Smooth muscle cell (in vitro differentiated cells): ENCODE measurements at regions not wholly inside any gene's neighbourhood (a gene's known extent, or its start where the extent isn't known, plus 50 kb on each side); places are given as distances from the start of the nearest gene placed in this dataset.
"Not testable (repeated sequence)": the region's sequence is repeated elsewhere in the genome, so short reads cannot be mapped to it uniquely, and the experiment has no call there.

Experiments used
- DNase-seq: peaks from one replicate; lab custom pipeline; 2025; ENCODE audit not compliant: unreplicated experiment; lab: John Stamatoyannopoulos, UW
- H2AFZ ChIP-seq: fragments of 200-600 bp; sonication (generic); 2 replicates; pipeline ENCODE4 v1.6.0; 2016; ENCODE audit warnings: antibody characterized with exemption, low read depth, mild to moderate bottlenecking
- H3F3A ChIP-seq: fragments of 200-600 bp; sonication (generic); 2 replicates; pipeline ENCODE4 v1.6.0; 2017; ENCODE audit warnings: antibody characterized with exemption, low read depth
- H3K27ac ChIP-seq: fragments of 200-600 bp; sonication (generic); 2 replicates; pipeline ENCODE4 v1.5.1; 2016; ENCODE audit warnings: low read depth, mild to moderate bottlenecking
- H3K27me3 ChIP-seq: fragments of 200-600 bp; sonication (generic); 2 replicates; pipeline ENCODE4 v1.6.1; 2016; ENCODE audit warnings: low read depth, mild to moderate bottlenecking
- H3K36me3 ChIP-seq: fragments of 200-600 bp; sonication (generic); 2 replicates; pipeline ENCODE4 v1.5.1; 2016; ENCODE audit warnings: low read depth
- H3K4me1 ChIP-seq: fragments of 200-600 bp; sonication (generic); 2 replicates; pipeline ENCODE4 v1.5.1; 2016; ENCODE audit warnings: low read depth
- H3K4me2 ChIP-seq: fragments of 200-600 bp; sonication (generic); 2 replicates; pipeline ENCODE4 v1.6.0; 2016; ENCODE audit warnings: mild to moderate bottlenecking
- H3K4me3 ChIP-seq: fragments of 200-600 bp; sonication (generic); 2 replicates; pipeline ENCODE4 v1.5.1; 2016; ENCODE audit warnings: mild to moderate bottlenecking
- H3K79me2 ChIP-seq: fragments of 200-600 bp; sonication (generic); 2 replicates; pipeline ENCODE4 v1.6.0; 2016; ENCODE audit warnings: low read depth, mild to moderate bottlenecking
- H3K9ac ChIP-seq: fragments of 200-600 bp; sonication (generic); 2 replicates; pipeline ENCODE4 v1.6.0; 2016; ENCODE audit warnings: low read depth
- H3K9me3 ChIP-seq: fragments of 200-600 bp; sonication (generic); replicated peaks from 2 replicates; pipeline ENCODE4 v1.5.1; 2016; ENCODE audit warnings: low read depth
- H4K20me1 ChIP-seq: fragments of 200-600 bp; sonication (generic); 2 replicates; pipeline ENCODE4 v1.6.0; 2016; ENCODE audit warnings: low read depth
- CTCF ChIP-seq: fragments of 200-600 bp; sonication (generic); IDR thresholded peaks from 2 replicates; pipeline ENCODE4 v1.5.1; 2017; ENCODE audit warnings: borderline replicate concordance, mild to moderate bottlenecking, antibody characterized with exemption; ENCODE audit not compliant: insufficient read depth, poor library complexity, severe bottlenecking
- WGBS: methylation state at CpG from one replicate; pipeline ENCODE4 v1.1.7; 2016; ENCODE audit warnings: low lambda C conversion rate; 5-methylcytosine and 5-hydroxymethylcytosine counted together

- TF ChIP-seq CTCF = no peak
- Histone ChIP-seq H3K9ac (no peak overlapping the region), H3F3A (no peaks in the 10 kb centered on the region), H3K4me1 (no peaks in the 10 kb centered on the region), H3K27me3 (no peaks in the 10 kb centered on the region), H2AFZ (no peak overlapping the region), H3K4me2 (no peak overlapping the region), H3K27ac (no peak overlapping the region), H3K4me3 (no peak overlapping the region), H3K79me2 (no peaks in the 10 kb centered on the region), H4K20me1 (no peaks in the 10 kb centered on the region), H3K9me3 (no peaks in the 10 kb centered on the region), H3K36me3 (no peaks in the 10 kb centered on the region)
- WGBS = 88% methylated on average over 1 of the region's 1 CpG
- no peak for DNase-seq
Measured at GRCh38 chr12:75856235-75856634, 175.3 kb downstream of the PHLDA1 start.

GRCh38 chr12:75855360-75855759 is 176.2 kb downstream of the PHLDA1 start:
- Histone ChIP-seq H4K20me1 (no peaks in the 10 kb centered on the region), H3K27me3 (no peaks in the 10 kb centered on the region), H3K36me3 (no peaks in the 10 kb centered on the region), H3K4me2 (no peak overlapping the region), H3F3A (peaks cover 2% of the 10 kb centered on the region), H2AFZ (no peak overlapping the region), H3K9me3 (no peaks in the 10 kb centered on the region), H3K27ac (no peak overlapping the region), H3K4me1 (no peaks in the 10 kb centered on the region), H3K9ac (no peak overlapping the region), H3K79me2 (no peaks in the 10 kb centered on the region), H3K4me3 (no peak overlapping the region)
- 96% methylated on average over 2 of the region's 2 CpGs for WGBS
- no peak for TF ChIP-seq CTCF
- DNase-seq = no peak

- H3K4me1 ChIP-seq = no peaks in the 10 kb centered on the region
- no peak overlapping the region for H3K9ac ChIP-seq
- no peaks in the 10 kb centered on the region for H3K79me2 ChIP-seq
- H3K36me3 ChIP-seq = no peaks in the 10 kb centered on the region
- no peaks in the 10 kb centered on the region for H3K9me3 ChIP-seq
- no peaks in the 10 kb centered on the region for H3K27me3 ChIP-seq
- WGBS = 79% methylated on average over 4 of the region's 4 CpGs
- no peak overlapping the region for H3K4me3 ChIP-seq
- H4K20me1 ChIP-seq = no peaks in the 10 kb centered on the region
- peaks cover 4% of the 10 kb centered on the region for H3F3A ChIP-seq
- TF ChIP-seq CTCF = no peak
- no peak for DNase-seq
- H2AFZ ChIP-seq = no peak overlapping the region
- no peak overlapping the region for H3K27ac ChIP-seq
- H3K4me2 ChIP-seq = no peak overlapping the region
Measured at GRCh38 chr12:75854681-75855309, 176.8 kb downstream of the PHLDA1 start.

GRCh38 chr12:75854137-75854536 is 177.4 kb downstream of the PHLDA1 start:
- not testable (repeated sequence) for H4K20me1 ChIP-seq, H3K27ac ChIP-seq, DNase-seq, H3K36me3 ChIP-seq, H2AFZ ChIP-seq, H3K4me2 ChIP-seq, H3K27me3 ChIP-seq, H3K9me3 ChIP-seq, H3K9ac ChIP-seq, H3K4me1 ChIP-seq, H3K4me3 ChIP-seq, H3K79me2 ChIP-seq, H3F3A ChIP-seq
- WGBS = 98% methylated on average over 5 of the region's 5 CpGs
